22Rv1 (cell line): ENCODE measurements at regions not wholly inside any gene's neighbourhood (a gene's known extent, or its start where the extent isn't known, plus 50 kb on each side); places are given as distances from the start of the nearest gene placed in this dataset.

Experiments
- CTCF ChIP-seq: fragments of 450-650 bp; IDR thresholded peaks from 2 replicates; pipeline ENCODE4 v1.5.1; 2017; ENCODE audit warnings: mild to moderate bottlenecking
- ZFX ChIP-seq: fragments of 450-650 bp; IDR thresholded peaks from 2 replicates; pipeline ENCODE4 v1.6.1; 2017; ENCODE audit warnings: antibody characterized with exemption, borderline replicate concordance

- no peak for TF ChIP-seq CTCF
- TF ChIP-seq ZFX, result no peak
These were observed 223.0 kb downstream of the UBE2E3 start for GRCh38 chr2:181203412-181203811.
